ENCODE measurements at regions not wholly inside any gene's neighbourhood (a gene's known extent, or its start where the extent isn't known, plus 50 kb on each side); places are given as distances from the start of the nearest gene placed in this dataset.

DNA sequence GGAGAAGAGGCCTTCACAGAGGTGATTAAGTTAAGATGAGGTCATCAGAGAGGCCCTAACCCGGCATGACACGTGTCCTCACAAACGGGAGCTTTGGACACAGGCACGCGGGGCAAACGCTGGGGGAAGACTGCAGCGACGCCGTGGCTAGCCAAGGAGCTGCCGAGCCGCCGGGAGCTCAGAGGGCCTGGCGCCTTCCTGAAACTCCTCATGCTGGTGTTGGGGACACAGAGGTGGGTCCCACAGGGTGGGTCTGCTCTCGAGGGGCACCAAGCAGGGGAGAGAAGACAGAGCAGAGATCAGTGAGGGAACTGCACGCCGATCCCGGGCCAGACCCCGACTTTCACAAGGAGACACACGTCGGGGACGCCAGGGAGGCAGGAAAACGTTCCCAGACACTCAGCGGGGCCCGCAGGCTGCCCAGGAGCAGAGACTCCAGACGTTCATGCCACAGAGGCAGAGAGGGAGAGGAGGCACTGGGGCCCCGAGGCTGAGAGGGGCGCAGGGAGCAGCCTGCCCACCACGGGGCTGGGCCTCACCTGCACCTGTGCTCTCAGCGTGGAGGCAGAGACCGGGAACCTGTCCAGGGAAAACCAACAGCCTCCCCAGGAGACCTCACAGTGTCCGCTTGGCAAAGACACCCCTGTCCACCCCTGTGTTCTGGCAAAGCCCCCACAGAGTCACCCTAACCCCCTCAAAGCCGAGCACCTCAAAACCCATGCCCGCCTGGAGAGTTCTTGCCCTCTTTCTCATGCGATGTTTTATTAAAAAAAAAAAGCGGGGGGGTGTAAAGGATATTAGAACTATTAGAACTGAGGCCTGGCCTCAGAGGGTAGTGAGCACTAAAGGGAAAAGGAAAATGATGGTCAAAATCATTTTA lies 103.8 kb downstream of the PDGFA start:
- Mint-ChIP-seq H3K27ac (no peak overlapping the region), H3K36me3 (ENCODE audit: low read depth) (no peaks in the 10 kb centered on the region), H3K9me3 (peaks cover 4% of the 10 kb centered on the region), H3K4me1 (ENCODE audit: low read depth) (no peaks in the 10 kb centered on the region), H3K27me3 (no peaks in the 10 kb centered on the region), H3K4me3 (no peak overlapping the region)

DNA sequence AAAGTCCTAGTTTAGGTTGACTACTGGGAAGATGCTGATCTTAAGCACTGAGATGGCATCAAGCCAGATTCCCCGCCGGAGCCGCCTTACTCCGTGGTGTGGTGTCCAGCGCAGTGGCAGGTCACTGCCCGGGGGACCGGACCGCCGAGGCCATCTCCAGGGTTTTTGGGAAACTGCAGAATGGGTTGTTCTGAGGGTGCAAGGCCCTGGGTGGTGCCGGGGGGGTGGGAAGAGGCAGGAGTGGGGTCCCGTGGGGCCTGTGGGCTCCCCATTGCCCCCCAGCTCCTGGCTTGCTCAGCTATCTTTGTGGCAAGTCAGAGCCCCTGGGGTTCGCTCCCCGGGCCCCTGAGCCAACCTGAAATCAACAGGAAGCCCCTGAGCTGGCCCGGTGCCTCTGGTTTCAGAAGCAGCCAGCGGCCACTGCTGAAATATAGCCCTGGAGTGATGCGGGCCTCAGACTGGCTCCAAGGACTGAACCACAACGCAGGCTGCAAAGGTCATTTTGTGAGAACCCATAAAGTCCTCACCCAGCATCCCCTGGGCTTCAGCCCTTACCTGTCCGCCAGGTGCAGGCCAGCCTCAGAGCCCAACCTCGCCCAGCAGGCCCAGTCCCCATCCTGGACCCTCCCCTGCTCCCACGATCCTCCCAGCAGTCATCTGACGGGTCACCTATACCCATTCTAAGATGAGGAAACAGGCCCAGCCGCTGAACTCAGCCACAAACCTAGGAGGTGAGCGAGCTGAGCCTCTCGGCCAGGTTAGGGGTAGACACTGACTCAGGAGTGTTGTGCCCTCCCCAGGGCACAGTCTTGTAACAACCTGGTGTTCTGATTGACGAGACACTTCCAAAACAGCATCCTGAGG lies 102.7 kb downstream of the PDGFA start:
- no peaks in the 10 kb centered on the region for H3K27me3 Mint-ChIP-seq
- H3K27ac Mint-ChIP-seq = no peak overlapping the region
- no peak overlapping the region for H3K4me3 Mint-ChIP-seq
- no peaks in the 10 kb centered on the region for H3K36me3 Mint-ChIP-seq (ENCODE audit: low read depth)
- H3K4me1 Mint-ChIP-seq (ENCODE audit: low read depth) = no peaks in the 10 kb centered on the region
- H3K9me3 Mint-ChIP-seq = peaks cover 4% of the 10 kb centered on the region

DNA sequence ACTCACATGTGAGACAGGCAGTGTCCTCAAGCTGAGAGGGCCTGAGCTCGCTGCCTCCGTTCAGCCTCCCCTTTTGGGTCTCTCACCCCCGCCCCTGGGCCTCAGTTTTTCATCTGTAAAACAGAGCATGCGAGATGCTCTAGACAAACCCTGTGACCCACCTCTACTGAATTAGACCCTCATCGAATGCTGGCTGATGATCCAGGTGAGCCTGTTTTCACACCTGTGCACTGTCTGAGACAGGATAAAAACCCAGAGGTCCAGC lies 102.1 kb downstream of the PDGFA start:
- no peaks in the 10 kb centered on the region for H3K27me3 Mint-ChIP-seq
- no peaks in the 10 kb centered on the region for H3K4me1 Mint-ChIP-seq (ENCODE audit: low read depth)
- H3K4me3 Mint-ChIP-seq = no peak overlapping the region
- H3K9me3 Mint-ChIP-seq = peaks cover 4% of the 10 kb centered on the region
- H3K36me3 Mint-ChIP-seq (ENCODE audit: low read depth) = no peaks in the 10 kb centered on the region
- no peak overlapping the region for H3K27ac Mint-ChIP-seq

DNA sequence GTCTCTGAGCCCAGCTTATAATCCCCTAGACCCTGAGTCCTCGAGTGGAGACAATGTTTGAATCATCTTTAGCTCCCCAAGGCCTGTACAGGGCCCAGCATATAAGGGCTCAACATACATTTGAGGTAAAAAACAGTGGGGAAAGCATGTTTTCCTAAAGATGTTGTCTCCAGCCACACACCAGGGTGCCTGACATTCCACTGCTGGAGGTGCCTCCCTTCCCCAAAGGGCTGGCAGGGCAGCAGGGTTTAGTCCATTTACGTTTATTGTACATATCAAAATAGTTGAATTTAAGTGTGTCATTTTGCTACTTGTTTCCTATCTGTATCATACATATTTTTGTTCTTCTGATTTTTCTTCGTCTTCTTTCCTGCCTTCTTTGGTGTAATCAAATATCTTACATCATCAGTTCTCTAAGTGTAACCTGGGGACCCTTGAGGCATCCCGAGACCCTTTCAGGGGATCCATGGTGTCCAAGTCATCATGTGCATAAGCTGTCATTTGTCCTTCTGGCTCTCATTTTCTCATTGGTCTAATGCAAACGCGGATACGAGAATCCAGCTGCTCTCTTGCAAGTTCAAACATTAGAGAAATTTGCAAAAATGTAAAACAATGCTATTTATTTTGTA lies 101.6 kb downstream of the PDGFA start:
- no peak overlapping the region for H3K4me3 Mint-ChIP-seq
- H3K9me3 Mint-ChIP-seq = peaks cover 4% of the 10 kb centered on the region
- no peak overlapping the region for H3K27ac Mint-ChIP-seq
- no peaks in the 10 kb centered on the region for H3K36me3 Mint-ChIP-seq (ENCODE audit: low read depth)
- no peaks in the 10 kb centered on the region for H3K27me3 Mint-ChIP-seq
- H3K4me1 Mint-ChIP-seq (ENCODE audit: low read depth) = no peaks in the 10 kb centered on the region

DNA sequence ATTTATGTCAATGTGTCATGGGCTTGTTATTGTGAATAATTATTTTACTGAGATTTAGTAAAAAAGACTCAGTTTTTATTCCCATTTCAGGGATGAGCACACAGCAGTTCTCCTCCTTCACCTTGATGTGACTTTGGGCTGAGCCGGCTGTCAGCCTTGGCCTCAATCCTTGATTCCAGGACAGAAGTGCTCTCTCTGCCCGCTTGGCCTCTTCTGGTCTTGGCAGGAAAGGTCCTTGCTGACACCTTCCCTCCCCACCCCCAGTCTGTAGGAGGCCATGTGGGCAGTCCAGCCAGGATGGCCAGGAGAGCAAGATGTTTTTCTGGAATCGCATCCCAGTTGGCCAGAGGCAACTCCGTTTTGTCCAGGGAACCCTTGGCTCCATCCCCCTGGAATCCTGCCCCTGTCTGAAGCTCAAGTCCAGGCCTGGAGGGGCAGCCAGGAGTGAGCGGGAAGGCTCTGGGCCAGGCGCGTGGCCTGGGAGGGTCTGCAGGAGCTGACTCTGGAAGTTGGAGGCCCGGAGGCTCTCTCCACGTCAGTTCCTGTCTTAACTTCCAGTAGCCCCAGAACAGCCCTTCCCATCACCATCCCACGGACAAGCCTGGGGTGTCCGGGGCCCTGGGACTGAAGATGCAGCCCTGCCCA lies 100.9 kb downstream of the PDGFA start:
- Mint-ChIP-seq H3K27ac (no peak overlapping the region), H3K27me3 (no peaks in the 10 kb centered on the region), H3K4me1 (ENCODE audit: low read depth) (no peaks in the 10 kb centered on the region), H3K4me3 (no peak overlapping the region), H3K36me3 (ENCODE audit: low read depth) (no peaks in the 10 kb centered on the region), H3K9me3 (peaks cover 4% of the 10 kb centered on the region)

DNA sequence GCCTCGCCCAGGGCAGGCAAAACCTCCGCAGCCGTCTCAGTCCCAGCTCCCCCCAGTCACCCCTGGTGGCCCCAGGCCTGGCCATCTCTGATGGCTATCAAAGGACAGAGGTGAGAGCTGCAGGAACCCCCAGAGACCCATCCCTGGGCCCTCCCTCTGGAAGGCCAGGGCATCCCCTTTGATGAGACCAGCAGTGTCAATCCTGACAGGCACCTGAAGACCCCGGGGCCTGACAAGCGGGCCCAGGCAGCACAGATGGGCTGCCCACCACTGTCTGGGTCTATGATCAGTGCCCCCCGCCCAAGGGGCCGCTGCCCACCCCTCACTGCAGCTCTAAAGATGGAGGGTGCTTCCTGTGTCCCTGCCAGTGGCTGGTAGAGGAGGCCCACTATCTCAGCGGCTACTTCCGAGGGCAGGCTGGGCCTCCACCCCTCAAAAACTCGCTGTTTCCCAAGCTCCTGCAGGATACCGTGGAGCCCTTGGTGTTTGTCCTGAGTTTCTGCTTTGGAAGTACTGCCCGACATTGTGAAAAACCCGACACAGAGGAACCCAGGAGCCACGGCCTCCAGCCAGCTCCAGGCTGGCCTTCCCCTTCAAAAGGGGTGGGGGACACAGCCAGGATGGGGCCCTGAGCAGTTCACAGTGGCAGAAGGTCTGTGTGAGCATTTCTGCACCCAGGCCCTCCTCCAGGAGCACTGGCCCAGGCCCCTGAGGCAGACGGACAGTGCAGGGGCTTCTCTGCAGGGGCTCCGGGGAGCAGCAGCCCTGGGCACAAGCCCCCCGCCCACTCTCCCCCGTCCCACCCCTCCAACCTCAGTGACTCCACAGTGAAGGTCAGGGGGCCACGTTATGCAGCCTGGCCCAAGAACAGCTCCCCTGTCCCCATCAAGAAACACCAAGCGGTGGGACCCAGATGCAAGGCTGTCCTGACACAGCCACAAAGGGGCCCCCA lies 99.2 kb downstream of the PDGFA start:
- H3K36me3 Mint-ChIP-seq (ENCODE audit: low read depth) = no peaks in the 10 kb centered on the region
- H3K4me1 Mint-ChIP-seq (ENCODE audit: low read depth) = no peaks in the 10 kb centered on the region
- no peaks in the 10 kb centered on the region for H3K27me3 Mint-ChIP-seq
- peaks cover 4% of the 10 kb centered on the region for H3K9me3 Mint-ChIP-seq
- H3K27ac Mint-ChIP-seq = no peak overlapping the region
- H3K4me3 Mint-ChIP-seq = no peak overlapping the region

DNA sequence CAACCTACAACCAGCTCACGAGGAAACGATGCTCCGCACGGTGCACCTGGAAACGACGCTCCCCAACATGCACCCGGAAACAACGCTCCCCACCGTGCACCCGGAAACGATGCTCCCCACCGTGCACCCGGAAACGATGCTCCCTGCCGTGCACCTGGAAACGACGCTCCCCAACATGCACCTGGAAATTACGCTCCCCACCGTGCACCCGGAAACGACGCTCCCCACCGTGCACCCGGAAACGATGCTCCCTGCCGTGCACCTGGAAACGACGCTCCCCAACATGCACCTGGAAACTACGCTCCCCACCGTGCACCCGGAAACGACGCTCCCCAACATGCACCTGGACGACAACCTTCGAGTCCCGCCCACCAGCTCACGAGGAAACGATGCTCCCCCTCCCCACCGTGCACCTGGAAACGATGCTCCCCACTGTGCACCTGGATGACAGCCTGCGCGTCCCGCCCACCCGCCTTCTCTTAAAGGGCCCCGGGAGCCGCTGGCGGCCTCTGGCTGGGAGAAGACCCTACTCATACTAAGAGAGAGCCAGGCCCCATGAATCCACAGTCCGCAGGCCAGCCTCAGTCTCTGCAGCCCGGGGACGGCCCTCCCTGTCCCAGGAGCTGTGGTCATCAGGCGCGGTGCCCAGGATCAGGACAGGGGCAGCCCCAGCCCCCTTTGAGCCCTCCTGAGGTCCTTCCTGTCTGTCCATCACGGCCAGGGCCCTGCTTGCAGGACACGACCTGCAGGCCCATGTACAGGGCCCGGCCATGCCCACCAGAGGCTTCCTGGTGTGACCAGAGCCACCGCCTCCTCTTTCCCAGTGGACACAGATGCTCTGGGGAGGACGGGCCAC lies 98.3 kb downstream of the PDGFA start:
- no peaks in the 10 kb centered on the region for H3K27me3 Mint-ChIP-seq
- no peak overlapping the region for H3K4me3 Mint-ChIP-seq
- no peaks in the 10 kb centered on the region for H3K36me3 Mint-ChIP-seq (ENCODE audit: low read depth)
- H3K9me3 Mint-ChIP-seq = peaks cover 4% of the 10 kb centered on the region
- H3K4me1 Mint-ChIP-seq (ENCODE audit: low read depth) = no peaks in the 10 kb centered on the region
- no peak overlapping the region for H3K27ac Mint-ChIP-seq

DNA sequence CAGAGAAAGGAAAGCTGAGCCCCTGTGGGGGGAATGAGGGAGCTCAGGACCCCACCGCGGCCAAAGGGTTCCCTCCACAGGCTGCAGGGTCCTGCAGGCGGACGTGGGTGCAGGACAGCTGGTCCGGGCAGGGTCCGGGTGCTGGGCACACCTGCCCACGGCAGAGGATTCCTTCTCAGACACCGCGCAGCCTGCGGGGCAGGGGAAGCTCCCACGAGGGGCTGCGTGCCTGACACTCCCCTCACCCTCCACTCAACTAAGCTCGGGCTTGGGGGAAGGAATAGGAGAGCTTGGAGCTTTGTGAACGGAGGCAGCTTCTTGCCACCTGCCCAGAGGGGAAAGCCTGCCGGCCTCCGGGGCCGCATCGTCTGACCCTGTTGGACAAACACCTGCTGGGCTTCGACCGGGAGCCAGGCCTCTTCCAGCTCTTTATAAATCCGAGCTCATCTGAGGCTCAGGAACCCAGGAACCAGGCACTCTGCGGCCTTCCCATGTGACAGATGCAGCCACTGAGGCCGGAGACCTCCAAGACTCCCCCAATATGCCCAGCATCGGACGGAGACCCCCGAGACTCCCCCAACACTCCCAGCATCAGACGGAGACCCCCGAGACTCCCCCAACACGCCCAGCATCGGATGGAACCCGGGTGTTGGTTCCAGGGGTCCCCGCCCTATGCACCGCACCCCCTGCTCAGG lies 97.3 kb downstream of the PDGFA start:
- no peak overlapping the region for H3K27ac Mint-ChIP-seq
- H3K4me3 Mint-ChIP-seq = no peak overlapping the region
- H3K36me3 Mint-ChIP-seq (ENCODE audit: low read depth) = no peaks in the 10 kb centered on the region
- H3K4me1 Mint-ChIP-seq (ENCODE audit: low read depth) = no peaks in the 10 kb centered on the region
- H3K9me3 Mint-ChIP-seq = peaks cover 4% of the 10 kb centered on the region
- no peaks in the 10 kb centered on the region for H3K27me3 Mint-ChIP-seq

DNA sequence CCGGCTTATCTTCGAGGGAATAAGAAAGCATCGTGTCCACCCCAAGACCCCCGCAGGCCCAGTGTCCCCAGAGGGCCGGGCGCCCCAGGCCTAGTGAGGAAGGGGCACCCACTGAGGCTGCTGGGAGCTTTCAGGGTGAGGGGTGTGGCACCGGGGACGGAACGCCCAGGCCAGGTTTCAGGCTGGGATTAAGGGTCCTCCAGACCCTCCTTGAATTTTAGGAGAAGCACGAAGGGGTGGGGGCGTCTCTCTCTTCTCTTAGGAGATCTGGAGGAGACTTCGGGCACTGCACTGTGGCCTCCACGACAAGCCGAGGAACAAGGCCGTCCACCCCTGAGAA lies 96.8 kb downstream of the PDGFA start:
- Mint-ChIP-seq H3K27me3 (no peaks in the 10 kb centered on the region), H3K27ac (no peak overlapping the region), H3K4me3 (no peak overlapping the region), H3K4me1 (ENCODE audit: low read depth) (no peaks in the 10 kb centered on the region), H3K9me3 (peaks cover 4% of the 10 kb centered on the region), H3K36me3 (ENCODE audit: low read depth) (no peaks in the 10 kb centered on the region)

DNA sequence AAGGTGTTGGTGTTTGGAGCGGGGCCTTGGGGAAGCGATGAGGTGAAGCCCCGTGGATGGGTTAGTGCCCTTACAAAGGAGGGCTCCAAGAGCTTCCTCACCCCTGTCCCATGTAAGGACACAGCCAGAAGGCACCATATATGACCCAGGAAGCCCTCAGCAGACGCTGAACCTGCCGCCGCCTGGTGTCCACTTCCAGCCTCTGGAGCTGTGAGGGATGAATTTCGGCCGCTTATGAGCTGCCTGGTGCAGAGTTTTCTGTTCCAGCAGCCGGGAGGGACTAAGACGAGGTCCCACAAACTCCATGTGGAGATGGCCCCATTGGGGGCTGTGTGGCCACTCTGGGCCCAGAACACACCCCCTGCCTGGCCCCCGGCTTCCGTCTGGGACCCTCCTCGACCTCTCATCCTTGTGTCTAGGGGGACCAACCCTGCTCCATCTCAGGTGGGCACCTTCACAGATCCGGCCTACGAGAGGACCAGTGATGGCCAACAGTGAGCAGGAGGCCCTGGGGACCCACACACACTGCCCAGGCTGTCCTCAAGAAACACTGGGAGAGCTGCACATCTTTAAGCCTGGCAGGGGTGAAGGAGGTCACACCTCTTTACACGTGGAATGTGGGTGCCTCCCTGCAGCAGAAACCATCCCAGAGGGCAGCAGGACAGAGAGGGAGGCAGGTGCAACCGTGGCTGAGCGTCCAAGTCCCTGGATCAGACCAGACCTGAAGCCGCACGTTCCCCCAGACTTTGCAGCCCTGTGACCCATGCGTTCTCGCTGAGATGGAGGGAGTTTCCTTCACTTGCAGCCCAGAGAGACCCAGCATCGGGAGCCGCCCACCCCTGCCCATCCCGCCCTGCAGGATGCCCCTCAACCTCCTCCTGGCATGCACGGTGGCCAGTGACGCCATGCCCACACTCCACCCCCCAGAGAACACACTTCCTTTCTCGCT lies 96.1 kb downstream of the PDGFA start:
- H3K27ac Mint-ChIP-seq = no peak overlapping the region
- no peaks in the 10 kb centered on the region for H3K9me3 Mint-ChIP-seq
- no peaks in the 10 kb centered on the region for H3K27me3 Mint-ChIP-seq
- no peaks in the 10 kb centered on the region for H3K4me1 Mint-ChIP-seq (ENCODE audit: low read depth)
- no peaks in the 10 kb centered on the region for H3K36me3 Mint-ChIP-seq (ENCODE audit: low read depth)
- H3K4me3 Mint-ChIP-seq = no peak overlapping the region

DNA sequence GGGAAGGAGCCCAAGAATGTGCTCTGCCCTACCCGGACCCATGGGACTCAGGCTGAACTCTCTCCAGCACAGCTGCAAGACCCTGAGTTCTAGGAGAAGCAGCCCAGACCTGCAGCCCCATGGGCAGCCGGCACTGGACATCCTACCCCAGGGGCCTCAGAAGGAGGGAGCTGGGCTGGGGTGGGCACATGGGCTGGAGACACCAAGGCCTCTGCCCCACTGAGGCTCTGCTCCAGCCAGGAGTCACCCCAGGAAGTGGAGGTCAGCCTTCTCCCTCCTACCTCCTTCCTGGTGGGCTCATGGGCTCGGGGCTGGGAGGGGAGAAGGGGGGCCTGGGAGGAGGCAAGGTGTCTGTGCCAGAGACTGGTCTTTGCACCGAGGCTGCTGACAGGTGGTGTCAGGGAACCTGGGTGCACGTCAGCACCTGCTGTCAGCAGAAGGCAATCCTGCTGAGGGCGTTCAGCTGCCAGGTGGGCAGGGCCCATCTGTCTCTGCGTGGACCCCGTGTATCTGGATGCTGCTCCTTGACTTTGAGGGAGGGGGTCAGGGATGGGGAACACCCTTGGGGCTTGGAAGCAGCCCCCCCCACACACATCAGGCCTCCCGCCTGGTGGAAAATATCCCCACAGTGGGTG lies 95.2 kb downstream of the PDGFA start:
- Mint-ChIP-seq H3K27me3 (no peaks in the 10 kb centered on the region), H3K27ac (no peak overlapping the region), H3K4me1 (ENCODE audit: low read depth) (no peaks in the 10 kb centered on the region), H3K36me3 (ENCODE audit: low read depth) (no peaks in the 10 kb centered on the region), H3K4me3 (no peak overlapping the region), H3K9me3 (no peaks in the 10 kb centered on the region)

Data from stimulated activated naive CD8-positive, alpha-beta T cell treated with anti-CD3 and anti-CD28 coated beads, Interleukin-15, Interleukin-2, amounts not matched to agents 100 ng/mL and 50 ng/mL, for 24 hours (primary cell).